NCI-H82 treated with DMSO at 0.1 percent for 48 hours (cell line): ENCODE measurements at regions not wholly inside any gene's neighbourhood (a gene's known extent, or its start where the extent isn't known, plus 50 kb on each side); places are given as distances from the start of the nearest gene placed in this dataset.
"Not testable (repeated sequence)": the region's sequence is repeated elsewhere in the genome, so short reads cannot be mapped to it uniquely, and the experiment has no call there.

ENCODE experiments used
- DNase-seq: peaks from one replicate; lab custom pipeline; 2025; ENCODE audit not compliant: unreplicated experiment; lab: John Stamatoyannopoulos, UW

GRCh38 chr21:17071093-17071492, 441.8 kb upstream of the CXADR start:
- DNase-seq, result no peak

GRCh38 chr21:17081193-17081592, 431.6 kb upstream of the CXADR start:
- DNase-seq, result no peak

- DNase-seq, result no peak
Observed at GRCh38 chr21:17082843-17083483, 429.9 kb upstream of the CXADR start.

- DNase-seq, result no peak
Observed at GRCh38 chr21:17085707-17086106, 427.1 kb upstream of the CXADR start.

GRCh38 chr21:17088500-17088899, 424.3 kb upstream of the CXADR start:
- DNase-seq, result no peak

GRCh38 chr21:17089091-17089491, 423.8 kb upstream of the CXADR start:
- no peak for DNase-seq

GRCh38 chr21:17101696-17102095, 411.1 kb upstream of the CXADR start:
- no peak for DNase-seq

- no peak for DNase-seq
Observed at GRCh38 chr21:17105932-17106331, 406.9 kb upstream of the CXADR start.

- DNase-seq, result no peak
Observed at GRCh38 chr21:17114045-17114444, 398.8 kb upstream of the CXADR start.

- no peak for DNase-seq
Observed at GRCh38 chr21:17118638-17119384, 394.0 kb upstream of the CXADR start.

GRCh38 chr21:17119466-17120297, 393.2 kb upstream of the CXADR start:
- no peak for DNase-seq

- not testable (repeated sequence) for DNase-seq
Observed at GRCh38 chr21:17127395-17127794, 385.4 kb upstream of the CXADR start.

- no peak for DNase-seq
Observed at GRCh38 chr21:17128132-17128531, 384.7 kb upstream of the CXADR start.

- DNase-seq, result not testable (repeated sequence)
Observed at GRCh38 chr21:17139159-17139558, 373.7 kb upstream of the CXADR start.

- DNase-seq, result no peak
Observed at GRCh38 chr21:17139696-17140095, 373.1 kb upstream of the CXADR start.

GRCh38 chr21:17146426-17146825, 366.4 kb upstream of the CXADR start:
- no peak for DNase-seq

- DNase-seq, result no peak
Observed at GRCh38 chr21:17159697-17160096, 353.1 kb upstream of the CXADR start.

- no peak for DNase-seq
Observed at GRCh38 chr21:17185674-17186073, 327.2 kb upstream of the CXADR start.

- no peak for DNase-seq
Observed at GRCh38 chr21:17189963-17190362, 322.9 kb upstream of the CXADR start.

GRCh38 chr21:17191346-17191993, 321.4 kb upstream of the CXADR start:
- no peak for DNase-seq

- DNase-seq, result no peak
Observed at GRCh38 chr21:17195351-17195750, 317.5 kb upstream of the CXADR start.
